Medulla oblongata (tissue), 1 donor: ENCODE measurements at regions not wholly inside any gene's neighbourhood (a gene's known extent, or its start where the extent isn't known, plus 50 kb on each side); places are given as distances from the start of the nearest gene placed in this dataset.
A peak's percentile ranks its signal among the peaks of the same experiment; 100 is the strongest.

Experiments
- DNase-seq: peaks from one replicate; pipeline ENCODE4 v3.0.0-alpha.2; 2015; ENCODE audit errors: extremely low spot score

GRCh38 chr22:48263791-48264351 lies 1501.4 kb downstream of the TBC1D22A start:
- no peak for DNase-seq

GRCh38 chr22:48263431-48263765 lies 1500.9 kb downstream of the TBC1D22A start:
- DNase-seq = no peak

GRCh38 chr22:48262596-48263430 lies 1500.4 kb downstream of the TBC1D22A start:
- DNase-seq = no peak

GRCh38 chr22:48261706-48262105 lies 1499.3 kb downstream of the TBC1D22A start:
- no peak for DNase-seq

- DNase-seq = no peak
These were observed 1498.7 kb downstream of the TBC1D22A start for GRCh38 chr22:48261048-48261621.

- DNase-seq = no peak
These were observed 1497.7 kb downstream of the TBC1D22A start for GRCh38 chr22:48259991-48260670.

GRCh38 chr22:48258811-48259210 lies 1496.4 kb downstream of the TBC1D22A start:
- no peak for DNase-seq

GRCh38 chr22:48258064-48258701 lies 1495.7 kb downstream of the TBC1D22A start:
- DNase-seq = no peak

GRCh38 chr22:48257685-48258055 lies 1495.2 kb downstream of the TBC1D22A start:
- DNase-seq = no peak

- no peak for DNase-seq
These were observed 1494.6 kb downstream of the TBC1D22A start for GRCh38 chr22:48256776-48257684.

- DNase-seq = no peak
These were observed 1493.7 kb downstream of the TBC1D22A start for GRCh38 chr22:48256041-48256739.

- DNase-seq = peak; percentile 26
These were observed 1491.9 kb downstream of the TBC1D22A start for GRCh38 chr22:48254311-48254873.

- no peak for DNase-seq
These were observed 1491.1 kb downstream of the TBC1D22A start for GRCh38 chr22:48253573-48253972.

- DNase-seq = no peak
These were observed 1490.7 kb downstream of the TBC1D22A start for GRCh38 chr22:48253136-48253535.

GRCh38 chr22:48251629-48252028 lies 1489.2 kb downstream of the TBC1D22A start:
- DNase-seq = no peak

- DNase-seq = no peak
These were observed 1488.6 kb downstream of the TBC1D22A start for GRCh38 chr22:48250937-48251530.

- DNase-seq = no peak
These were observed 1487.9 kb downstream of the TBC1D22A start for GRCh38 chr22:48250286-48250895.

- DNase-seq = no peak
These were observed 1487.3 kb downstream of the TBC1D22A start for GRCh38 chr22:48249713-48250268.

- no peak for DNase-seq
These were observed 1486.5 kb downstream of the TBC1D22A start for GRCh38 chr22:48248901-48249455.
